HepG2 (cell line): ENCODE measurements at regions not wholly inside any gene's neighbourhood (a gene's known extent, or its start where the extent isn't known, plus 50 kb on each side); places are given as distances from the start of the nearest gene placed in this dataset.

Experiments
- ATAC-seq: fragments of 200-7000 bp; cut with Tn5 transposase; 3 replicates; pipeline ENCODE4 v1.9.1; 2020; ENCODE audit warnings: mild to moderate bottlenecking, moderate library complexity
- BruUV-seq: library from RNA; stranded (reverse); fragments of 400-500 nt; replicated peaks from 2 replicates; lab custom pipeline; 2021; lab: Mats Ljungman, UMichigan
- CTCF ChIA-PET: fragments of 300-600 bp; formaldehyde crosslinking; extraction: SDS; loops from one replicate; lab custom pipeline; 2021; ENCODE audit warnings: low total read pairs, inconsistent platforms, low intra/inter-chr PET ratio; lab: Yijun Ruan, JAX
- POLR2A ChIA-PET: fragments of 350-600 bp; sonication (Branson Sonifier 250); formaldehyde crosslinking; loops from one replicate; lab custom pipeline; 2020; ENCODE audit warnings: antibody characterized with exemption, inconsistent platforms; lab: Yijun Ruan, JAX
- DNase-seq: peaks from one replicate; pipeline ENCODE4 v3.0.0-alpha.2; 2015; ENCODE audit warnings: low spot score
- FAIRE-seq: peaks from 3 replicates; lab custom pipeline; 2011; peaks lifted over from hg19 to GRCh38; lab: Jason Lieb, UNC
- H2AFZ ChIP-seq: one replicate; pipeline ENCODE4 v1.6.1; 2011; ENCODE audit warnings: low read length, inconsistent platforms
- H3K27ac ChIP-seq: fragments of 300-600 bp; 3 replicates; pipeline ENCODE4 v1.8.0; 2011; ENCODE audit warnings: mixed run types, mild to moderate bottlenecking, mixed read lengths, low read length, inconsistent platforms; ENCODE audit not compliant: insufficient read depth; ENCODE audit errors: extremely low read length
- H3K27me3 ChIP-seq, 2 experiments: fragments of 200-600 bp in 1 of 2; 2 replicates in 1 of 2; 3 replicates in 1 of 2; pipeline versions ENCODE4 v1.6.0 to v1.8.0; 2011; ENCODE audit warnings: low read length in 2 of 2, mild to moderate bottlenecking in 2 of 2, moderate library complexity in 2 of 2, inconsistent platforms in 1 of 2; ENCODE audit not compliant: insufficient read depth in 2 of 2, control insufficient read depth in 1 of 2
- H3K36me3 ChIP-seq, 2 experiments: fragments of 200-600 bp in 1 of 2; replicated peaks in 1 of 2; 2 replicates in 1 of 2; 3 replicates in 1 of 2; pipeline versions ENCODE4 v1.5.1 to v1.8.0; 2011; ENCODE audit warnings: low read length in 2 of 2, inconsistent platforms in 1 of 2; ENCODE audit not compliant: insufficient read depth in 2 of 2, control insufficient read depth in 1 of 2
- H3K4me1 ChIP-seq: 2 replicates; pipeline ENCODE4 v1.5.1; 2012; ENCODE audit warnings: low read length, inconsistent platforms; ENCODE audit not compliant: insufficient read depth
- H3K4me2 ChIP-seq: 2 replicates; pipeline ENCODE4 v1.6.0; 2011; ENCODE audit warnings: low read depth, low read length, inconsistent platforms
- H3K4me3 ChIP-seq, 3 experiments: fragments of 200-600 bp in 1 of 3; sonication (generic), shearing (Covaris generic) in 1 of 3; replicated peaks in 1 of 3; 2 replicates each; pipeline ENCODE4 v1.5.1; 2011 to 2016; ENCODE audit warnings: low read length in 3 of 3, inconsistent platforms in 2 of 3, low read depth in 2 of 3, mild to moderate bottlenecking in 2 of 3, control low read depth in 1 of 3, mixed read lengths in 1 of 3; ENCODE audit not compliant: insufficient read depth in 1 of 3
- H3K79me2 ChIP-seq: one replicate; pipeline ENCODE4 v1.6.1; 2011; ENCODE audit warnings: low read length, inconsistent platforms; ENCODE audit not compliant: insufficient read depth
- H3K9ac ChIP-seq: 2 replicates; pipeline ENCODE4 v1.6.0; 2011; ENCODE audit warnings: mild to moderate bottlenecking, low read depth, low read length, inconsistent platforms; ENCODE audit not compliant: insufficient read depth
- H3K9me3 ChIP-seq: 2 replicates; pipeline ENCODE4 v1.5.1; 2012; ENCODE audit warnings: mild to moderate bottlenecking, low read length
- H4K20me1 ChIP-seq: 2 replicates; pipeline ENCODE4 v1.6.0; 2011; ENCODE audit warnings: inconsistent platforms, mild to moderate bottlenecking, low read length, moderate library complexity; ENCODE audit not compliant: insufficient read depth
- MATR3 ChIP-seq: sonication (generic); formaldehyde crosslinking; IDR thresholded peaks from 2 replicates; pipeline ENCODE4 v1.4.0; 2020; ENCODE audit warnings: missing genetic modification reagents
- POLR2G ChIP-seq: fragments of 200-400 bp; formaldehyde crosslinking; IDR thresholded peaks from 2 replicates; pipeline ENCODE4 v1.6.1; 2018; ENCODE audit warnings: mild to moderate bottlenecking, low read depth, low read length, moderate library complexity
- SRY ChIP-seq: sonication (generic); formaldehyde crosslinking; IDR thresholded peaks from 2 replicates; pipeline ENCODE4 v1.8.0; 2022; ENCODE audit warnings: mild to moderate bottlenecking, missing genetic modification reagents
- ZBTB7B ChIP-seq: sonication (generic); formaldehyde crosslinking; IDR thresholded peaks from 2 replicates; pipeline ENCODE4 v1.4.0; 2020; ENCODE audit warnings: missing genetic modification reagents
- ZNF44 ChIP-seq: sonication (generic); formaldehyde crosslinking; IDR thresholded peaks from 2 replicates; pipeline ENCODE4 v1.5.1; 2020; ENCODE audit warnings: mild to moderate bottlenecking, missing genetic modification reagents
- ZNF441 ChIP-seq: sonication (generic); formaldehyde crosslinking; IDR thresholded peaks from 2 replicates; pipeline ENCODE4 v1.7.0; 2021; ENCODE audit warnings: missing genetic modification reagents, borderline replicate concordance
- ZNF460 ChIP-seq: sonication (generic); formaldehyde crosslinking; IDR thresholded peaks from 2 replicates; pipeline ENCODE4 v1.5.1; 2020; ENCODE audit warnings: missing genetic modification reagents, mild to moderate bottlenecking, borderline replicate concordance
- ZNF614 ChIP-seq: IDR thresholded peaks from 2 replicates; pipeline ENCODE4 v1.6.1; 2018; ENCODE audit warnings: missing biosample characterization, missing genetic modification reagents, inconsistent platforms, borderline replicate concordance
- ZNF75D ChIP-seq: sonication (generic); formaldehyde crosslinking; IDR thresholded peaks from 2 replicates; pipeline ENCODE4 v1.8.1; 2023; ENCODE audit warnings: missing genetic modification reagents, mild to moderate bottlenecking, borderline replicate concordance
- ZNF781 ChIP-seq: sonication (generic); formaldehyde crosslinking; IDR thresholded peaks from 2 replicates; pipeline ENCODE4 v1.5.1; 2020; ENCODE audit warnings: borderline replicate concordance, mild to moderate bottlenecking, missing genetic modification reagents; ENCODE audit errors: not compliant biosample characterization
- ZNF891 ChIP-seq: sonication (generic); formaldehyde crosslinking; IDR thresholded peaks from 2 replicates; pipeline ENCODE4 v1.5.0; 2020; ENCODE audit warnings: mild to moderate bottlenecking, missing genetic modification reagents
- WGBS: methylation state at CpG from one replicate; pipeline ENCODE4 v1.1.6; 2017; ENCODE audit warnings: low lambda C conversion rate; 5-methylcytosine and 5-hydroxymethylcytosine counted together
- in situ Hi-C: cut with HindIII; loops from 2 replicates; pipeline ENCODE4 v1.10.0; 2017; ENCODE audit warnings: low pct_unique_long_range_greater_than_20kb; ENCODE audit not compliant: extremely low pct_ligation_motif_present
- intact Hi-C: fragments of 100-400 bp; cut with micrococcal nuclease; formaldehyde crosslinking; loops from one replicate; pipeline ENCODE4 v1.10.0; 2022; ENCODE audit not compliant: unreplicated experiment
- TF ChIP-seq, protein P1 (sequence below): sonication (generic); formaldehyde crosslinking; IDR thresholded peaks from 2 replicates; pipeline ENCODE4 v1.5.1; 2020; ENCODE audit warnings: mild to moderate bottlenecking, missing genetic modification reagents
- TF ChIP-seq, protein P2 (sequence below): sonication (generic); formaldehyde crosslinking; conservative IDR thresholded peaks from 2 replicates; pipeline ENCODE4 v1.4.0; 2020; ENCODE audit warnings: missing genetic modification reagents
- TF ChIP-seq, protein P3 (sequence below): sonication (generic); formaldehyde crosslinking; IDR thresholded peaks from 2 replicates; pipeline ENCODE4 v1.4.0; 2020; ENCODE audit warnings: missing genetic modification reagents, borderline replicate concordance

DNA sequence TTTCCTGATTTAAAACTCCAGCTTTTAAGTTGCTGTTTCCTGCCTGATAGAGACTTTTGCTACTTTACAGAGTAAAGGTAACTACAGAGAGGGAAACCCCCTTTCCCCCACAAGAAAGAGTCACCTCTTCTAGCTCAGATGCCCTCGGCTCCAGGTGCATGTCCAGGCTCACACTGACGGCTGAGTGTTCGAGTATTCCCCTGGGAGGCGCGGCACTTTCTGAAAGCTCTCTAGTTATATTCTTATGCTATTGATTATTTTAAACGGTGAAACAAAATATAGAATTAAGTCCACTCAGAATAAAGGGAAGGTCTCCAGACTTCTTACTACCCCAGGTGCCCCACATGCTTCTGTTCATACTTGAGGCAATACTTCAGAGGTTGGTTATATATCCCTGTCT, 160.3 kb upstream of the FMN2 start (continued):
- TF ChIP-seq, protein P1, sequence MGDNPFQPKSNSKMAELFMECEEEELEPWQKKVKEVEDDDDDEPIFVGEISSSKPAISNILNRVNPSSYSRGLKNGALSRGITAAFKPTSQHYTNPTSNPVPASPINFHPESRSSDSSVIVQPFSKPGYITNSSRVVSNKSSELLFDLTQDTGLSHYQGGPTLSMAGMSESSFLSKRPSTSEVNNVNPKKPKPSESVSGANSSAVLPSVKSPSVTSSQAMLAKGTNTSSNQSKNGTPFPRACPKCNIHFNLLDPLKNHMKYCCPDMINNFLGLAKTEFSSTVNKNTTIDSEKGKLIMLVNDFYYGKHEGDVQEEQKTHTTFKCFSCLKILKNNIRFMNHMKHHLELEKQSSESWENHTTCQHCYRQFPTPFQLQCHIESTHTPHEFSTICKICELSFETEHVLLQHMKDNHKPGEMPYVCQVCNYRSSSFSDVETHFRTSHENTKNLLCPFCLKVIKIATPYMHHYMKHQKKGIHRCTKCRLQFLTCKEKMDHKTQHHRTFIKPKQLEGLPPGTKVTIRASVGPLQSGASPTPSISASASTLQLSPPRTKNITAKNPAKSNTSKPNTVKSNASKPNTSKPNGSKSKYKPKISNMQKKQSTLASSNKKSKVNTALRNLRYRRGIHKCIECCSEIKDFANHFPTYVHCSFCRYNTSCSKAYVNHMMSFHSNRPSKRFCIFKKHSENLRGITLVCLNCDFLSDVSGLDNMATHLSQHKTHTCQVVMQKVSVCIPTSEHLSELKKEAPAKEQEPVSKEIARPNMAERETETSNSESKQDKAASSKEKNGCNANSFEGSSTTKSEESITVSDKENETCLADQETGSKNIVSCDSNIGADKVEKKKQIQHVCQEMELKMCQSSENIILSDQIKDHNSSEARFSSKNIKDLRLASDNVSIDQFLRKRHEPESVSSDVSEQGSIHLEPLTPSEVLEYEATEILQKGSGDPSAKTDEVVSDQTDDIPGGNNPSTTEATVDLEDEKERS (CRISPR knock-in tag) = no peak
- TF ChIP-seq ZBTB7B (CRISPR knock-in tag) = no peak
- TF ChIP-seq ZNF75D = no peak
- no peak for TF ChIP-seq ZNF44 (CRISPR knock-in tag)
- no peak for TF ChIP-seq ZNF781
- no peak for TF ChIP-seq ZNF614 (CRISPR knock-in tag)
- TF ChIP-seq, protein P2, sequence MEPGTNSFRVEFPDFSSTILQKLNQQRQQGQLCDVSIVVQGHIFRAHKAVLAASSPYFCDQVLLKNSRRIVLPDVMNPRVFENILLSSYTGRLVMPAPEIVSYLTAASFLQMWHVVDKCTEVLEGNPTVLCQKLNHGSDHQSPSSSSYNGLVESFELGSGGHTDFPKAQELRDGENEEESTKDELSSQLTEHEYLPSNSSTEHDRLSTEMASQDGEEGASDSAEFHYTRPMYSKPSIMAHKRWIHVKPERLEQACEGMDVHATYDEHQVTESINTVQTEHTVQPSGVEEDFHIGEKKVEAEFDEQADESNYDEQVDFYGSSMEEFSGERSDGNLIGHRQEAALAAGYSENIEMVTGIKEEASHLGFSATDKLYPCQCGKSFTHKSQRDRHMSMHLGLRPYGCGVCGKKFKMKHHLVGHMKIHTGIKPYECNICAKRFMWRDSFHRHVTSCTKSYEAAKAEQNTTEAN = no peak
- no peak for TF ChIP-seq ZNF441 (CRISPR knock-in tag)

DNA sequence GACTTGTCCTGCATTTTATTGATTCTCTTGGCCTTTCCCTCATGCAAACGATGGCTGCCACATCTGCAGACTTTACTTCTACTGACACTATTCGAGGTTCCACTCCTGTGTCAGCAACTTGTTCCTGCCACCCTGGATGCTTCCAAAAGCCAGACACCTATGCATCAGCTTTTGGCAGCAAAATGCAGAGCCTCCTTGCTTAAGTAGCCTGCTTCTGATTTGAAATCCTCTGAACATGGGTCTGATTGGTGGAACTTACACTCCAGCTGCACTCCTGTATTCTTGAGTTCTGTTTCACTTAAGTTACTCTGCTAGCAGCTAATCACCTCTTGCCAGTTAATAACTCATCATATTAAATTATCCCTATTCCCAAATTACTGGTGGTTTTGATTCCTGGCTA, 152.1 kb upstream of the FMN2 start:
- DNase-seq (no peak), ATAC-seq (no peak), FAIRE-seq (no peak)
- no TSS peak for BruUV-seq
- H3K4me3 ChIP-seq = no peak overlapping the region
- no peak overlapping the region for H3K27ac ChIP-seq
- H3K27me3 ChIP-seq = no peaks in the 10 kb centered on the region
- intact Hi-C loops = no loop called here
- TF ChIP-seq MATR3 (CRISPR knock-in tag) = no peak
- TF ChIP-seq SRY (CRISPR knock-in tag) = no peak
- no peak for TF ChIP-seq ZNF891 (CRISPR knock-in tag)
- no peak for TF ChIP-seq POLR2G
- no peak for TF ChIP-seq ZNF460 (CRISPR knock-in tag)
- TF ChIP-seq, protein P3, sequence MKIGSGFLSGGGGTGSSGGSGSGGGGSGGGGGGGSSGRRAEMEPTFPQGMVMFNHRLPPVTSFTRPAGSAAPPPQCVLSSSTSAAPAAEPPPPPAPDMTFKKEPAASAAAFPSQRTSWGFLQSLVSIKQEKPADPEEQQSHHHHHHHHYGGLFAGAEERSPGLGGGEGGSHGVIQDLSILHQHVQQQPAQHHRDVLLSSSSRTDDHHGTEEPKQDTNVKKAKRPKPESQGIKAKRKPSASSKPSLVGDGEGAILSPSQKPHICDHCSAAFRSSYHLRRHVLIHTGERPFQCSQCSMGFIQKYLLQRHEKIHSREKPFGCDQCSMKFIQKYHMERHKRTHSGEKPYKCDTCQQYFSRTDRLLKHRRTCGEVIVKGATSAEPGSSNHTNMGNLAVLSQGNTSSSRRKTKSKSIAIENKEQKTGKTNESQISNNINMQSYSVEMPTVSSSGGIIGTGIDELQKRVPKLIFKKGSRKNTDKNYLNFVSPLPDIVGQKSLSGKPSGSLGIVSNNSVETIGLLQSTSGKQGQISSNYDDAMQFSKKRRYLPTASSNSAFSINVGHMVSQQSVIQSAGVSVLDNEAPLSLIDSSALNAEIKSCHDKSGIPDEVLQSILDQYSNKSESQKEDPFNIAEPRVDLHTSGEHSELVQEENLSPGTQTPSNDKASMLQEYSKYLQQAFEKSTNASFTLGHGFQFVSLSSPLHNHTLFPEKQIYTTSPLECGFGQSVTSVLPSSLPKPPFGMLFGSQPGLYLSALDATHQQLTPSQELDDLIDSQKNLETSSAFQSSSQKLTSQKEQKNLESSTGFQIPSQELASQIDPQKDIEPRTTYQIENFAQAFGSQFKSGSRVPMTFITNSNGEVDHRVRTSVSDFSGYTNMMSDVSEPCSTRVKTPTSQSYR (CRISPR knock-in tag) = no peak
- ChIA-PET POLR2A (no interaction called here), CTCF (no interaction called here)
- no peaks in the 10 kb centered on the region for H3K79me2 ChIP-seq
- no peak overlapping the region for H3K9ac ChIP-seq
- H3K9me3 ChIP-seq = peaks cover 17% of the 10 kb centered on the region
- no peaks in the 10 kb centered on the region for H3K36me3 ChIP-seq
- H2AFZ ChIP-seq = no peak overlapping the region
- in situ Hi-C loops = no loop called here
- H4K20me1 ChIP-seq = no peaks in the 10 kb centered on the region
- no peaks in the 10 kb centered on the region for H3K4me1 ChIP-seq
- no peak overlapping the region for H3K4me2 ChIP-seq
- WGBS = 0% methylated on average over 2 of the region's 2 CpGs
